SU-DHL-6 (cell line): ENCODE measurements at regions not wholly inside any gene's neighbourhood (a gene's known extent, or its start where the extent isn't known, plus 50 kb on each side); places are given as distances from the start of the nearest gene placed in this dataset.

ENCODE experiments used
- CTCF ChIP-seq: fragments of 200-600 bp; sonication (generic); IDR thresholded peaks from one replicate; pipeline ENCODE4 v1.5.1; 2017; ENCODE audit warnings: antibody characterized with exemption, mild to moderate bottlenecking, low read length, moderate library complexity; ENCODE audit not compliant: insufficient read depth, poor library complexity, severe bottlenecking
- EZH2phosphoT487 ChIP-seq: fragments of 200-600 bp; sonication (generic), shearing (Covaris generic); conservative IDR thresholded peaks from 2 replicates; pipeline ENCODE4 v1.6.1; 2018; ENCODE audit warnings: mild to moderate bottlenecking, antibody characterized with exemption, low read length, moderate library complexity, mixed read lengths

GRCh38 chr16:11494433-11494832 lies 92.3 kb downstream of the LITAF start:
- TF ChIP-seq EZH2phosphoT487 (no peak), CTCF (no peak)
